PC-3 (cell line): ENCODE measurements at regions not wholly inside any gene's neighbourhood (a gene's known extent, or its start where the extent isn't known, plus 50 kb on each side); places are given as distances from the start of the nearest gene placed in this dataset.

Experiments
- ATAC-seq: fragments of 200-7000 bp; cut with Tn5 transposase; 2 replicates; pipeline ENCODE4 v1.9.1; 2020; ENCODE audit warnings: mild to moderate bottlenecking, moderate library complexity
- BruUV-seq: library from RNA; stranded (reverse); fragments of 400-500 nt; replicated peaks from 2 replicates; lab custom pipeline; 2021; lab: Mats Ljungman, UMichigan
- CTCF ChIA-PET: fragments of 300-600 bp; sonication (Branson Sonifier 250); formaldehyde crosslinking; loops from one replicate; lab custom pipeline; 2022; ENCODE audit warnings: antibody characterized with exemption; lab: Charles Lee
- POLR2A ChIA-PET: fragments of 300-600 bp; sonication (Branson Sonifier 250); formaldehyde crosslinking; loops from one replicate; lab custom pipeline; 2022; ENCODE audit warnings: antibody characterized with exemption; ENCODE audit not compliant: unreplicated experiment; lab: Charles Lee
- DNase-seq: peaks from one replicate; pipeline ENCODE4 v3.0.0-alpha.2; 2015
- H2AFZ ChIP-seq: fragments of 300-600 bp; sonication (generic); 2 replicates; pipeline ENCODE4 v1.6.0; 2016; ENCODE audit warnings: antibody characterized with exemption, low read length
- H3F3A ChIP-seq: fragments of 300-600 bp; sonication (generic); one replicate; pipeline ENCODE4 v1.6.0; 2017; ENCODE audit warnings: antibody characterized with exemption, low read length, control low read depth, mild to moderate bottlenecking; ENCODE audit not compliant: unreplicated experiment
- H3K27ac ChIP-seq: fragments of 300-600 bp; sonication (generic); 2 replicates; pipeline ENCODE4 v1.5.1; 2016; ENCODE audit warnings: mild to moderate bottlenecking, low read length
- H3K27me3 ChIP-seq: fragments of 300-600 bp; sonication (generic); 2 replicates; pipeline ENCODE4 v1.6.1; 2016; ENCODE audit warnings: low read length, mixed read lengths
- H3K36me3 ChIP-seq: fragments of 300-600 bp; sonication (generic); 2 replicates; pipeline ENCODE4 v1.6.1; 2016; ENCODE audit warnings: low read depth, mixed run types, low read length, mixed read lengths
- H3K4me1 ChIP-seq: fragments of 300-600 bp; sonication (generic); 2 replicates; pipeline ENCODE4 v1.5.1; 2016; ENCODE audit warnings: low read length; ENCODE audit not compliant: insufficient read depth
- H3K4me2 ChIP-seq: fragments of 300-600 bp; sonication (generic); 2 replicates; pipeline ENCODE4 v1.6.0; 2016; ENCODE audit warnings: low read length
- H3K4me3 ChIP-seq: fragments of 300-600 bp; sonication (generic); 2 replicates; pipeline ENCODE4 v1.5.1; 2016; ENCODE audit warnings: mild to moderate bottlenecking, low read length, mixed read lengths
- H3K79me2 ChIP-seq: fragments of 300-600 bp; sonication (generic); 2 replicates; pipeline ENCODE4 v1.6.1; 2017; ENCODE audit warnings: low read length, mixed read lengths
- H3K9ac ChIP-seq: fragments of 300-600 bp; sonication (generic); 2 replicates; pipeline ENCODE4 v1.6.0; 2016; ENCODE audit warnings: mild to moderate bottlenecking, low read length
- H3K9me2 ChIP-seq: fragments of 300-600 bp; sonication (generic); replicated peaks from 2 replicates; pipeline ENCODE4 v1.6.1; 2016; ENCODE audit warnings: mixed run types, low read length, mixed read lengths
- H3K9me3 ChIP-seq: fragments of 300-600 bp; sonication (generic); 2 replicates; pipeline ENCODE4 v1.6.1; 2016; ENCODE audit warnings: low read length, mixed read lengths
- H4K20me1 ChIP-seq: fragments of 300-600 bp; sonication (generic); 2 replicates; pipeline ENCODE4 v1.6.1; 2016; ENCODE audit warnings: low read length, mixed read lengths
- CTCF ChIP-seq: fragments of 300-600 bp; sonication (generic); conservative IDR thresholded peaks from 2 replicates; pipeline ENCODE4 v1.5.1; 2017; ENCODE audit warnings: antibody characterized with exemption, low read depth, mild to moderate bottlenecking, low read length
- EZH2 ChIP-seq: fragments of 300-600 bp; sonication (generic); IDR thresholded peaks from one replicate; pipeline ENCODE4 v1.6.1; 2017; ENCODE audit warnings: antibody characterized with exemption, mild to moderate bottlenecking, low read length; ENCODE audit not compliant: unreplicated experiment
- EZH2phosphoT487 ChIP-seq: fragments of 300-600 bp; sonication (generic); IDR thresholded peaks from 2 replicates; pipeline ENCODE4 v1.6.1; 2018; ENCODE audit warnings: mild to moderate bottlenecking, antibody characterized with exemption, low read length, borderline replicate concordance
- intact Hi-C: fragments of 100-400 bp; cut with micrococcal nuclease; formaldehyde crosslinking; loops from 2 replicates; pipeline ENCODE4 v1.9.0; 2023

GRCh38 chr7:56570968-56571367 lies 454.8 kb upstream of the NUPR2 start:
- H3K9me2 ChIP-seq = no peaks in the 10 kb centered on the region
- H3K4me1 ChIP-seq = no peaks in the 10 kb centered on the region
- H3F3A ChIP-seq = no peaks in the 10 kb centered on the region
- no peak overlapping the region for H3K4me3 ChIP-seq
- BruUV-seq = no TSS peak
- no peaks in the 10 kb centered on the region for H3K79me2 ChIP-seq
- 0 out of 2 replicates have a peak, but pooled peaks cover 5% of the 10 kb centered on the region for H3K9me3 ChIP-seq
- ChIA-PET CTCF (no interaction called here), POLR2A (no interaction called here)
- H4K20me1 ChIP-seq = no peaks in the 10 kb centered on the region
- H2AFZ ChIP-seq = no peak overlapping the region
- ATAC-seq (no peak), DNase-seq (no peak)
- H3K4me2 ChIP-seq = no peak overlapping the region
- no peaks in the 10 kb centered on the region; the same call in 1 of the 2 replicates for H3K36me3 ChIP-seq
- H3K9ac ChIP-seq = no peak overlapping the region
- H3K27ac ChIP-seq = no peak overlapping the region
- intact Hi-C loops = no loop called here
- H3K27me3 ChIP-seq = no peaks in the 10 kb centered on the region
- no peak for TF ChIP-seq CTCF
- TF ChIP-seq EZH2 = no peak
- TF ChIP-seq EZH2phosphoT487 = no peak

- Histone ChIP-seq H3K9me3 (peaks cover 8% of the 10 kb centered on the region), H3K9ac (no peak overlapping the region), H4K20me1 (no peaks in the 10 kb centered on the region), H3K79me2 (no peaks in the 10 kb centered on the region), H3K27me3 (no peaks in the 10 kb centered on the region), H3K4me3 (no peak overlapping the region), H3K36me3 (no peaks in the 10 kb centered on the region), H3K4me2 (no peak overlapping the region), H3K27ac (no peak overlapping the region), H3F3A (no peaks in the 10 kb centered on the region), H3K4me1 (no peaks in the 10 kb centered on the region), H2AFZ (no peak overlapping the region), H3K9me2 (no peaks in the 10 kb centered on the region)
- ATAC-seq = no peak
- TF ChIP-seq EZH2phosphoT487 (no peak), CTCF (no peak), EZH2 (no peak)
- no TSS peak for BruUV-seq
- ChIA-PET CTCF (no interaction called here), POLR2A (no interaction called here)
- intact Hi-C loops = no loop called here
- DNase-seq = no peak
These were observed 422.6 kb upstream of the NUPR2 start for GRCh38 chr7:56538541-56539429.

GRCh38 chr7:56537952-56538351 lies 421.7 kb upstream of the NUPR2 start:
- H3K9ac ChIP-seq = no peak overlapping the region
- POLR2A ChIA-PET = no interaction called here
- no peak overlapping the region for H3K27ac ChIP-seq
- H3K79me2 ChIP-seq = no peaks in the 10 kb centered on the region
- no peak overlapping the region for H3K4me3 ChIP-seq
- no peaks in the 10 kb centered on the region for H3K9me2 ChIP-seq
- no TSS peak for BruUV-seq
- no peaks in the 10 kb centered on the region for H3F3A ChIP-seq
- no peak overlapping the region for H3K4me2 ChIP-seq
- H3K36me3 ChIP-seq = no peaks in the 10 kb centered on the region
- CTCF ChIA-PET = no interaction called here
- TF ChIP-seq CTCF (no peak), EZH2phosphoT487 (no peak), EZH2 (no peak)
- intact Hi-C loops = no loop called here
- DNase-seq (no peak), ATAC-seq (no peak)
- H2AFZ ChIP-seq = no peak overlapping the region
- no peaks in the 10 kb centered on the region for H3K27me3 ChIP-seq
- H3K9me3 ChIP-seq = peaks cover 11% of the 10 kb centered on the region
- no peaks in the 10 kb centered on the region for H3K4me1 ChIP-seq
- no peaks in the 10 kb centered on the region for H4K20me1 ChIP-seq
